ENCODE measurements at regions not wholly inside any gene's neighbourhood (a gene's known extent, or its start where the extent isn't known, plus 50 kb on each side); places are given as distances from the start of the nearest gene placed in this dataset.

- DNase-seq (ENCODE audit: extremely low spot score in 2 of 2): no peak
- no peak for TF ChIP-seq POLR2A (IDR thresholded peaks at IDR 0.05)
- no peak for TF ChIP-seq POLR2AphosphoS5 (IDR thresholded peaks at IDR 0.05; ENCODE audit: insufficient read depth in 1 of 2, low read depth in 1 of 2)
- no peak for TF ChIP-seq CTCF (IDR thresholded peaks at IDR 0.05)
- Histone ChIP-seq H3K27ac (no peak overlapping the region), H3K9me3 (no peaks in the 10 kb centered on the region), H3K36me3 (no peaks in the 10 kb centered on the region), H3K4me3 (no peak overlapping the region), H3K4me1 (no peaks in the 10 kb centered on the region), H3K27me3 (no peaks in the 10 kb centered on the region)
- intact Hi-C loops (cut with DNase I): no loop called here
Observed at GRCh38 chr16:5412731-5413130, 315.1 kb upstream of the EEF2KMT start.

- Histone ChIP-seq H3K36me3 (no peaks in the 10 kb centered on the region), H3K4me3 (no peak overlapping the region), H3K9me3 (no peaks in the 10 kb centered on the region), H3K27ac (no peak overlapping the region), H3K27me3 (no peaks in the 10 kb centered on the region), H3K4me1 (no peaks in the 10 kb centered on the region)
- DNase-seq (ENCODE audit: extremely low spot score in 2 of 2): no peak
- TF ChIP-seq CTCF (IDR thresholded peaks at IDR 0.05): no peak
- no peak for TF ChIP-seq POLR2A (IDR thresholded peaks at IDR 0.05)
- no peak for TF ChIP-seq POLR2AphosphoS5 (IDR thresholded peaks at IDR 0.05; ENCODE audit: insufficient read depth in 1 of 2, low read depth in 1 of 2)
- intact Hi-C loops (cut with DNase I): no loop called here
Observed at GRCh38 chr16:5398203-5398602, 300.6 kb upstream of the EEF2KMT start.

GRCh38 chr16:5396880-5397279 lies 299.3 kb upstream of the EEF2KMT start:
- no peaks in the 10 kb centered on the region for H3K4me1 ChIP-seq
- no peak for DNase-seq (ENCODE audit: extremely low spot score in 2 of 2)
- TF ChIP-seq CTCF (IDR thresholded peaks at IDR 0.05) (no peak), POLR2A (IDR thresholded peaks at IDR 0.05) (no peak), POLR2AphosphoS5 (IDR thresholded peaks at IDR 0.05; ENCODE audit: insufficient read depth in 1 of 2, low read depth in 1 of 2) (no peak)
- intact Hi-C loops (cut with DNase I): no loop called here
- no peak overlapping the region for H3K4me3 ChIP-seq
- H3K27ac ChIP-seq: no peak overlapping the region
- H3K36me3 ChIP-seq: no peaks in the 10 kb centered on the region
- no peaks in the 10 kb centered on the region for H3K9me3 ChIP-seq
- no peaks in the 10 kb centered on the region for H3K27me3 ChIP-seq

- Histone ChIP-seq H3K27me3 (no peaks in the 10 kb centered on the region), H3K9me3 (no peaks in the 10 kb centered on the region), H3K4me1 (no peaks in the 10 kb centered on the region), H3K36me3 (no peaks in the 10 kb centered on the region), H3K27ac (no peak overlapping the region), H3K4me3 (no peak overlapping the region)
- intact Hi-C loops (cut with DNase I): no loop called here
- TF ChIP-seq CTCF (IDR thresholded peaks at IDR 0.05) (no peak), POLR2AphosphoS5 (IDR thresholded peaks at IDR 0.05; ENCODE audit: insufficient read depth in 1 of 2, low read depth in 1 of 2) (no peak), POLR2A (IDR thresholded peaks at IDR 0.05) (no peak)
- DNase-seq (ENCODE audit: extremely low spot score in 2 of 2): no peak
Observed at GRCh38 chr16:5393070-5393469, 295.5 kb upstream of the EEF2KMT start.

GRCh38 chr16:5386989-5387388 lies 289.4 kb upstream of the EEF2KMT start:
- H3K4me1 ChIP-seq: no peaks in the 10 kb centered on the region
- H3K9me3 ChIP-seq: no peaks in the 10 kb centered on the region
- intact Hi-C loops (cut with DNase I): no loop called here

More at GRCh38 chr16:5386989-5387388, 289.4 kb upstream of the EEF2KMT start:
- H3K4me3 ChIP-seq: no peak overlapping the region
- no peak overlapping the region for H3K27ac ChIP-seq
- H3K36me3 ChIP-seq: no peaks in the 10 kb centered on the region
- DNase-seq (ENCODE audit: extremely low spot score in 2 of 2): no peak
- TF ChIP-seq POLR2A (IDR thresholded peaks at IDR 0.05) (no peak), CTCF (IDR thresholded peaks at IDR 0.05) (no peak), POLR2AphosphoS5 (IDR thresholded peaks at IDR 0.05; ENCODE audit: insufficient read depth in 1 of 2, low read depth in 1 of 2) (no peak)
- H3K27me3 ChIP-seq: no peaks in the 10 kb centered on the region

Data from vagina (tissue), 2 donors.